HL-60 (cell line): ENCODE measurements at regions not wholly inside any gene's neighbourhood (a gene's known extent, or its start where the extent isn't known, plus 50 kb on each side); places are given as distances from the start of the nearest gene placed in this dataset.

Experiments used
- DNase-seq, 2 experiments: peaks; one replicate each; pipeline ENCODE4 v3.0.0-alpha.2; 2010 to 2020; ENCODE audit warnings: low read depth in 1 of 2, low spot score in 1 of 2
- H3K27ac ChIP-seq: fragments of 250-450 bp; sonication (Bioruptor Pico); replicated peaks from 2 replicates; pipeline ENCODE4 v1.5.1; 2020; ENCODE audit warnings: mild to moderate bottlenecking, moderate library complexity
- H3K27me3 ChIP-seq: fragments of 250-450 bp; sonication (Bioruptor Pico); 2 replicates; pipeline ENCODE4 v1.5.1; 2021; ENCODE audit warnings: mild to moderate bottlenecking, moderate library complexity; ENCODE audit not compliant: insufficient read depth, poor library complexity, severe bottlenecking
- H3K4me3 ChIP-seq: replicated peaks from 2 replicates; pipeline ENCODE4 v1.5.1; 2011; ENCODE audit warnings: mild to moderate bottlenecking, control low read depth, low read length; ENCODE audit not compliant: insufficient read depth
- CTCF ChIP-seq: IDR thresholded peaks from one replicate; pipeline ENCODE4 v1.5.1; 2011; ENCODE audit warnings: low read length, control low read depth, inconsistent platforms; ENCODE audit not compliant: insufficient read depth
- GABPA ChIP-seq: IDR thresholded peaks from 2 replicates; pipeline ENCODE4 v1.6.1; 2012; ENCODE audit warnings: low read depth
- POLR2AphosphoS5 ChIP-seq: IDR thresholded peaks from 2 replicates; pipeline ENCODE4 v1.6.1; 2012; ENCODE audit warnings: low read depth
- REST ChIP-seq: IDR thresholded peaks from 2 replicates; pipeline ENCODE4 v1.6.1; 2012; ENCODE audit warnings: low read depth; ENCODE audit not compliant: insufficient replicate concordance
- SPI1 ChIP-seq: IDR thresholded peaks from 2 replicates; pipeline ENCODE4 v1.6.1; 2012; ENCODE audit warnings: low read depth, mild to moderate bottlenecking, borderline replicate concordance

- no peak overlapping the region for H3K4me3 ChIP-seq
- no peak overlapping the region for H3K27ac ChIP-seq
- DNase-seq = no peak
- TF ChIP-seq GABPA (no peak), REST (no peak), CTCF (no peak), SPI1 (no peak), POLR2AphosphoS5 (no peak)
- peaks cover 3% of the 10 kb centered on the region for H3K27me3 ChIP-seq
These were observed 53.8 kb upstream of the THY1 start for GRCh38 chr11:119476666-119477331.

- no peak overlapping the region for H3K27ac ChIP-seq
- peaks cover 3% of the 10 kb centered on the region for H3K27me3 ChIP-seq
- TF ChIP-seq POLR2AphosphoS5 (no peak), GABPA (no peak), SPI1 (no peak), REST (no peak), CTCF (no peak)
- no peak for DNase-seq
- H3K4me3 ChIP-seq = no peak overlapping the region
These were observed 53.1 kb upstream of the THY1 start for GRCh38 chr11:119476038-119476437.

GRCh38 chr11:119474682-119475596 lies 52.0 kb upstream of the THY1 start:
- H3K4me3 ChIP-seq = no peak overlapping the region
- peaks cover 3% of the 10 kb centered on the region for H3K27me3 ChIP-seq
- DNase-seq = peak in 1 of 2 experiments; percentile 60
- TF ChIP-seq POLR2AphosphoS5 (no peak), CTCF (peak; percentile 90), REST (no peak)
- no peak overlapping the region for H3K27ac ChIP-seq
